Endothelial cell of umbilical vein (primary cell): ENCODE measurements at regions not wholly inside any gene's neighbourhood (a gene's known extent, or its start where the extent isn't known, plus 50 kb on each side); places are given as distances from the start of the nearest gene placed in this dataset.

Source experiments
- POLR2A ChIP-seq: IDR thresholded peaks from 2 replicates; pipeline ENCODE4 v1.6.1; 2012; ENCODE audit warnings: low read depth, mild to moderate bottlenecking, control low read depth, low read length
- TF ChIP-seq, protein P1 (sequence below), 2 donors: IDR thresholded peaks; 1 replicate in 1 of 2; 2 replicates in 1 of 2; pipeline ENCODE4 v1.5.1; 2011; ENCODE audit warnings: low read length in 2 of 2, mild to moderate bottlenecking in 2 of 2, moderate library complexity in 2 of 2, control low read depth in 1 of 2, inconsistent platforms in 1 of 2, low read depth in 1 of 2; ENCODE audit not compliant: insufficient read depth in 1 of 2; ENCODE audit errors: extremely low read depth in 1 of 2

GRCh38 chr15:26223720-26224119, 360.6 kb upstream of the ATP10A start:
- TF ChIP-seq, protein P1, sequence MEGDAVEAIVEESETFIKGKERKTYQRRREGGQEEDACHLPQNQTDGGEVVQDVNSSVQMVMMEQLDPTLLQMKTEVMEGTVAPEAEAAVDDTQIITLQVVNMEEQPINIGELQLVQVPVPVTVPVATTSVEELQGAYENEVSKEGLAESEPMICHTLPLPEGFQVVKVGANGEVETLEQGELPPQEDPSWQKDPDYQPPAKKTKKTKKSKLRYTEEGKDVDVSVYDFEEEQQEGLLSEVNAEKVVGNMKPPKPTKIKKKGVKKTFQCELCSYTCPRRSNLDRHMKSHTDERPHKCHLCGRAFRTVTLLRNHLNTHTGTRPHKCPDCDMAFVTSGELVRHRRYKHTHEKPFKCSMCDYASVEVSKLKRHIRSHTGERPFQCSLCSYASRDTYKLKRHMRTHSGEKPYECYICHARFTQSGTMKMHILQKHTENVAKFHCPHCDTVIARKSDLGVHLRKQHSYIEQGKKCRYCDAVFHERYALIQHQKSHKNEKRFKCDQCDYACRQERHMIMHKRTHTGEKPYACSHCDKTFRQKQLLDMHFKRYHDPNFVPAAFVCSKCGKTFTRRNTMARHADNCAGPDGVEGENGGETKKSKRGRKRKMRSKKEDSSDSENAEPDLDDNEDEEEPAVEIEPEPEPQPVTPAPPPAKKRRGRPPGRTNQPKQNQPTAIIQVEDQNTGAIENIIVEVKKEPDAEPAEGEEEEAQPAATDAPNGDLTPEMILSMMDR (IDR thresholded peaks at IDR 0.05; ENCODE audit: extremely low read depth in 1 of 2, insufficient read depth in 1 of 2, low read depth in 1 of 2, low read length in 2 of 2): no peak
- TF ChIP-seq POLR2A: no peak
